PC-3 (cell line): ENCODE measurements at regions not wholly inside any gene's neighbourhood (a gene's known extent, or its start where the extent isn't known, plus 50 kb on each side); places are given as distances from the start of the nearest gene placed in this dataset.

Experiments
- EZH2 ChIP-seq: fragments of 300-600 bp; sonication (generic); IDR thresholded peaks from one replicate; pipeline ENCODE4 v1.6.1; 2017; ENCODE audit warnings: antibody characterized with exemption, mild to moderate bottlenecking, low read length; ENCODE audit not compliant: unreplicated experiment
- TF ChIP-seq, protein P1 (sequence below): fragments of 300-600 bp; sonication (generic); conservative IDR thresholded peaks from 2 replicates; pipeline ENCODE4 v1.5.1; 2017; ENCODE audit warnings: antibody characterized with exemption, low read depth, mild to moderate bottlenecking, low read length

DNA sequence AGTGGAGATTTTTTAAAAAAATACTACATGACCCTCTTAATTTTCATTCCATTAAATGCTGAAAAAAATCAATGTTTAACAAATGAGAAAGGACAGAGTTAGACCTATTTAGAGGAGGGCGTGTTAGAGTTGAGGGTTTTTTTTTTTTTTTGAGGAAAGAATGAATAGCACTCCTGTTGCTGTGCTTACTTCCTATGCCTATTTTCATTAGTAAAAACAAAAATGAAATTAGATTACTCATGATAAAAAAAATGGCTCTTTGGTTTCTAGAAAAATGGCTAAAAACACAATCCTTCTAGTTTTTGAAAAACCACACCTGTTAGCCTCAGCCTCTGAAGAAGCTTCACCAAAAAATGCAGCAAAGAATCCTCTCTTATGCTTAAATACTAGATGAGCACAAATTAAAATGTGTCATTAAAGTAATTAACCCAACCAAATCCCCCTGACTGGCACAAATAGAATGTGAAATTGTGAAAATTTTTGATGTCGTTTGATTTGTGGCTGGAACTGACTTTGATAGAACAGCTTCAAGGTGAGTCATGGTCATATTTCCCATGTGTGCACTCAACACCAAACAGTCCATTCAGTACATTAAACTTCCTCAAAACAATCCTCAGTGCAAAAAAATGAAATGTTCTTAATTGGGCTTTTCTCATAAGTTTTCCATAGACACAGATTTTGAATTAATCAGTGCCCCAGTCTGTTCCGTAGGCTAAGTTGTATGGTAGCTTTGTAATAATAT is 98.0 kb downstream of the MACIR start:
- TF ChIP-seq, protein P1, sequence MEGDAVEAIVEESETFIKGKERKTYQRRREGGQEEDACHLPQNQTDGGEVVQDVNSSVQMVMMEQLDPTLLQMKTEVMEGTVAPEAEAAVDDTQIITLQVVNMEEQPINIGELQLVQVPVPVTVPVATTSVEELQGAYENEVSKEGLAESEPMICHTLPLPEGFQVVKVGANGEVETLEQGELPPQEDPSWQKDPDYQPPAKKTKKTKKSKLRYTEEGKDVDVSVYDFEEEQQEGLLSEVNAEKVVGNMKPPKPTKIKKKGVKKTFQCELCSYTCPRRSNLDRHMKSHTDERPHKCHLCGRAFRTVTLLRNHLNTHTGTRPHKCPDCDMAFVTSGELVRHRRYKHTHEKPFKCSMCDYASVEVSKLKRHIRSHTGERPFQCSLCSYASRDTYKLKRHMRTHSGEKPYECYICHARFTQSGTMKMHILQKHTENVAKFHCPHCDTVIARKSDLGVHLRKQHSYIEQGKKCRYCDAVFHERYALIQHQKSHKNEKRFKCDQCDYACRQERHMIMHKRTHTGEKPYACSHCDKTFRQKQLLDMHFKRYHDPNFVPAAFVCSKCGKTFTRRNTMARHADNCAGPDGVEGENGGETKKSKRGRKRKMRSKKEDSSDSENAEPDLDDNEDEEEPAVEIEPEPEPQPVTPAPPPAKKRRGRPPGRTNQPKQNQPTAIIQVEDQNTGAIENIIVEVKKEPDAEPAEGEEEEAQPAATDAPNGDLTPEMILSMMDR = no peak
- TF ChIP-seq EZH2 = no peak
